Uterus (tissue), 2 donors: ENCODE measurements at regions not wholly inside any gene's neighbourhood (a gene's known extent, or its start where the extent isn't known, plus 50 kb on each side); places are given as distances from the start of the nearest gene placed in this dataset.

Experiments
- CTCF ChIP-seq, 4 experiments: fragments of 200-600 bp in 2 of 4; fragments of 450-650 bp in 2 of 4; sonication (generic) in 2 of 4; IDR thresholded peaks; one replicate each; pipeline ENCODE4 v1.5.1; 2016 to 2019; ENCODE audit warnings: antibody characterized with exemption in 4 of 4, mild to moderate bottlenecking in 2 of 4, moderate library complexity in 1 of 4
- POLR2A ChIP-seq, 2 donors: fragments of 450-650 bp; IDR thresholded peaks; one replicate each; pipeline ENCODE4 v1.6.1; 2016; ENCODE audit warnings: antibody characterized with exemption in 2 of 2, mild to moderate bottlenecking in 1 of 2, moderate library complexity in 1 of 2

- no peak for TF ChIP-seq CTCF (IDR thresholded peaks at IDR 0.05)
- no peak for TF ChIP-seq POLR2A (IDR thresholded peaks at IDR 0.05)
Measured at GRCh38 chr3:167109746-167110145, 270.4 kb downstream of the ZBBX start.
